SW480 (cell line): ENCODE measurements at regions not wholly inside any gene's neighbourhood (a gene's known extent, or its start where the extent isn't known, plus 50 kb on each side); places are given as distances from the start of the nearest gene placed in this dataset.

Experiments
- DNase-seq: peaks from one replicate; pipeline ENCODE4 v3.0.0-alpha.2; 2016; ENCODE audit warnings: low spot score

GRCh38 chr2:4579977-4580376, 876.6 kb downstream of the DCDC2C start:
- no peak for DNase-seq

- DNase-seq, result no peak
These were observed 881.8 kb downstream of the DCDC2C start for GRCh38 chr2:4585057-4585635.

GRCh38 chr2:4588606-4589005, 885.2 kb downstream of the DCDC2C start:
- DNase-seq, result no peak

GRCh38 chr2:4591261-4591660, 887.9 kb downstream of the DCDC2C start:
- DNase-seq, result no peak

- no peak for DNase-seq
These were observed 894.0 kb downstream of the DCDC2C start for GRCh38 chr2:4597400-4597799.

- no peak for DNase-seq
These were observed 901.4 kb downstream of the DCDC2C start for GRCh38 chr2:4604767-4605166.

- DNase-seq, result no peak
These were observed 914.8 kb downstream of the DCDC2C start for GRCh38 chr2:4618141-4618540.

- no peak for DNase-seq
These were observed 915.4 kb downstream of the DCDC2C start for GRCh38 chr2:4618630-4619228.

- DNase-seq, result peak; percentile 92
These were observed 925.7 kb downstream of the DCDC2C start for GRCh38 chr2:4628998-4629501.

GRCh38 chr2:4635289-4635688, 931.9 kb downstream of the DCDC2C start:
- DNase-seq, result no peak

- DNase-seq, result no peak
These were observed 950.6 kb downstream of the DCDC2C start for GRCh38 chr2:4653991-4654390.

- no peak for DNase-seq
These were observed 953.0 kb downstream of the DCDC2C start for GRCh38 chr2:4656326-4656725.

- DNase-seq, result peak; percentile 52
These were observed 958.9 kb downstream of the DCDC2C start for GRCh38 chr2:4662161-4662779.

- no peak for DNase-seq
These were observed 965.0 kb downstream of the DCDC2C start for GRCh38 chr2:4668381-4668780.

GRCh38 chr2:4670331-4670730, 967.0 kb downstream of the DCDC2C start:
- no peak for DNase-seq

GRCh38 chr2:4673025-4673489, 969.7 kb downstream of the DCDC2C start:
- DNase-seq, result peak; percentile 85

GRCh38 chr2:4674007-4674406, 970.6 kb downstream of the DCDC2C start:
- DNase-seq, result peak; percentile 17

- DNase-seq, result no peak
These were observed 971.9 kb downstream of the DCDC2C start for GRCh38 chr2:4675295-4675694.

- no peak for DNase-seq
These were observed 975.6 kb downstream of the DCDC2C start for GRCh38 chr2:4678927-4679326.

GRCh38 chr2:4679391-4679790, 976.0 kb downstream of the DCDC2C start:
- DNase-seq, result no peak

- no peak for DNase-seq
These were observed 981.5 kb downstream of the DCDC2C start for GRCh38 chr2:4684921-4685320.

GRCh38 chr2:4690913-4691312, 987.5 kb downstream of the DCDC2C start:
- DNase-seq, result no peak

- DNase-seq, result no peak
These were observed 989.9 kb downstream of the DCDC2C start for GRCh38 chr2:4693266-4693665.
